ENCODE measurements at regions not wholly inside any gene's neighbourhood (a gene's known extent, or its start where the extent isn't known, plus 50 kb on each side); places are given as distances from the start of the nearest gene placed in this dataset.
"Not testable (repeated sequence)": the region's sequence is repeated elsewhere in the genome, so short reads cannot be mapped to it uniquely, and the experiment has no call there.

- 59% methylated on average over 12 of the region's 15 CpGs for WGBS
These were observed 57.8 kb upstream of the XAGE1B start for GRCh38 chrX:52574416-52575275.

GRCh38 chrX:52568146-52568545 is 51.3 kb upstream of the XAGE1B start:
- not testable (repeated sequence) for H3K9me3 ChIP-seq (ENCODE audit: control insufficient read depth, low read length); H2BK15ac ChIP-seq (ENCODE audit: low read depth, poor library complexity, severe bottlenecking); H3K4me3 ChIP-seq (ENCODE audit: insufficient read depth in 1 of 2, low read depth in 1 of 2, low read length in 2 of 2); H2BK12ac ChIP-seq (ENCODE audit: low read length in 2 of 2); DNase-seq; H2BK5ac ChIP-seq (ENCODE audit: low read depth, low read length, poor library complexity, severe bottlenecking); H3K27ac ChIP-seq (ENCODE audit: low read length, poor library complexity, severe bottlenecking); H4K8ac ChIP-seq (ENCODE audit: low read length); H3K9ac ChIP-seq (ENCODE audit: low read length); H3K4ac ChIP-seq (ENCODE audit: low read depth in 1 of 2, low read length in 2 of 2); H3K79me1 ChIP-seq (replicated peaks; ENCODE audit: low read length, poor library complexity, severe bottlenecking); H2AK5ac ChIP-seq (ENCODE audit: low read length, severe bottlenecking); H3K36me3 ChIP-seq (ENCODE audit: control insufficient read depth in 1 of 2, insufficient read depth in 2 of 2, low read depth in 1 of 2, low read length in 2 of 2); H4K91ac ChIP-seq (ENCODE audit: low read length); H2BK120ac ChIP-seq (ENCODE audit: low read depth, low read length); H3K14ac ChIP-seq (ENCODE audit: low read length in 2 of 2); H3K18ac ChIP-seq (ENCODE audit: low read depth in 1 of 2, low read length in 2 of 2); H3K4me1 ChIP-seq (ENCODE audit: control insufficient read depth, insufficient read depth, low read depth, low read length); H2AFZ ChIP-seq (ENCODE audit: low read depth, low read length); H3K23ac ChIP-seq (ENCODE audit: low read length in 2 of 2); H3K4me2 ChIP-seq (ENCODE audit: low read length, poor library complexity, severe bottlenecking)
- WGBS, result 82% methylated on average over 5 of the region's 12 CpGs
- peaks cover 3 to 76% of the 10 kb centered on the region in 2 experiments for H3K27me3 ChIP-seq (ENCODE audit: control insufficient read depth in 1 of 2, insufficient read depth in 1 of 2, low read length in 2 of 2)

More at GRCh38 chrX:52574416-52575275, 57.8 kb upstream of the XAGE1B start:
- Histone ChIP-seq H2BK5ac (ENCODE audit: low read depth, low read length, poor library complexity, severe bottlenecking) (no peak overlapping the region), H4K8ac (ENCODE audit: low read length) (no peak overlapping the region), H2AFZ (ENCODE audit: low read depth, low read length) (no peak overlapping the region), H2BK15ac (ENCODE audit: low read depth, poor library complexity, severe bottlenecking) (no peak overlapping the region), H3K4me1 (ENCODE audit: control insufficient read depth, insufficient read depth, low read depth, low read length) (no peaks in the 10 kb centered on the region), H3K27ac (ENCODE audit: low read length, poor library complexity, severe bottlenecking) (no peak overlapping the region), H3K36me3 (ENCODE audit: control insufficient read depth in 1 of 2, insufficient read depth in 2 of 2, low read depth in 1 of 2, low read length in 2 of 2) (no peaks in the 10 kb centered on the region), H3K9me3 (ENCODE audit: control insufficient read depth, low read length) (no peaks in the 10 kb centered on the region), H2BK12ac (ENCODE audit: low read length in 2 of 2) (no peak overlapping the region), H3K18ac (ENCODE audit: low read depth in 1 of 2, low read length in 2 of 2) (no peak overlapping the region), H4K91ac (ENCODE audit: low read length) (no peak overlapping the region), H3K4me2 (ENCODE audit: low read length, poor library complexity, severe bottlenecking) (no peak overlapping the region), H2BK120ac (ENCODE audit: low read depth, low read length) (no peak overlapping the region), H2AK5ac (ENCODE audit: low read length, severe bottlenecking) (no peak overlapping the region), H3K23ac (ENCODE audit: low read length in 2 of 2) (no peak overlapping the region), H3K14ac (ENCODE audit: low read length in 2 of 2) (no peak overlapping the region), H3K4ac (ENCODE audit: low read depth in 1 of 2, low read length in 2 of 2) (no peak overlapping the region), H3K79me1 (replicated peaks; ENCODE audit: low read length, poor library complexity, severe bottlenecking) (no peaks in the 10 kb centered on the region), H3K27me3 (ENCODE audit: control insufficient read depth in 1 of 2, insufficient read depth in 1 of 2, low read length in 2 of 2) (peaks cover 3 to 71% of the 10 kb centered on the region in 2 experiments), H3K4me3 (ENCODE audit: insufficient read depth in 1 of 2, low read depth in 1 of 2, low read length in 2 of 2) (no peak overlapping the region), H3K9ac (ENCODE audit: low read length) (peak overlapping the region; percentile 22)
- DNase-seq, result peak; percentile 45

Data from mesenchymal stem cell (in vitro differentiated cells and primary cell).